MM.1S (cell line): ENCODE measurements at regions not wholly inside any gene's neighbourhood (a gene's known extent, or its start where the extent isn't known, plus 50 kb on each side); places are given as distances from the start of the nearest gene placed in this dataset.

Source experiments
- EZH2 ChIP-seq: fragments of 300-600 bp; sonication (generic); optimal IDR thresholded peaks from 2 replicates; pipeline ENCODE3; 2017; ENCODE audit warnings: low read depth, mild to moderate bottlenecking, antibody characterized with exemption, low read length, mixed read lengths
- EZH2phosphoT487 ChIP-seq: fragments of 300-600 bp; sonication (generic); IDR thresholded peaks from 2 replicates; pipeline ENCODE4 v1.6.1; 2018; ENCODE audit warnings: antibody characterized with exemption, low read length
- TF ChIP-seq, protein P1 (sequence below): fragments of 300-600 bp; sonication (generic); IDR thresholded peaks from 2 replicates; pipeline ENCODE4 v1.5.1; 2016; ENCODE audit warnings: antibody characterized with exemption, low read length, mixed read lengths

DNA sequence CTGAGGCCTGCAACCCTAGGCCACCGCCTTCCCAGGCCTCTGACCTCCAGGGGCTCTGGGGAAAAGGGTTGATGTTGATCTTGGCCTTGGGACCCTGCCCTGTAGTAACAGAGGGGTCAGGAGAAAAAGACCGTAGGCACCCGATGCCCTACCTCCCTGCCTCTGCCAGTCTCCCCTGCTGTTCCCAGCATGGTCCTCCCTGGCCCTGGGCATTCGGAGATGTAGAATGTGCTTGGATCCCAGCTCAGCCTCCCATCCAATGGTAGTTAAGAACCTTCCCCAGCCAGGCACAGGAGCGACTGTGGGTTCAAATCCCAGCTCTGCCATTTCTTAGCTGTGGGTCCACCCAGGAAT, 72.0 kb upstream of the TARDBP start:
- TF ChIP-seq, protein P1, sequence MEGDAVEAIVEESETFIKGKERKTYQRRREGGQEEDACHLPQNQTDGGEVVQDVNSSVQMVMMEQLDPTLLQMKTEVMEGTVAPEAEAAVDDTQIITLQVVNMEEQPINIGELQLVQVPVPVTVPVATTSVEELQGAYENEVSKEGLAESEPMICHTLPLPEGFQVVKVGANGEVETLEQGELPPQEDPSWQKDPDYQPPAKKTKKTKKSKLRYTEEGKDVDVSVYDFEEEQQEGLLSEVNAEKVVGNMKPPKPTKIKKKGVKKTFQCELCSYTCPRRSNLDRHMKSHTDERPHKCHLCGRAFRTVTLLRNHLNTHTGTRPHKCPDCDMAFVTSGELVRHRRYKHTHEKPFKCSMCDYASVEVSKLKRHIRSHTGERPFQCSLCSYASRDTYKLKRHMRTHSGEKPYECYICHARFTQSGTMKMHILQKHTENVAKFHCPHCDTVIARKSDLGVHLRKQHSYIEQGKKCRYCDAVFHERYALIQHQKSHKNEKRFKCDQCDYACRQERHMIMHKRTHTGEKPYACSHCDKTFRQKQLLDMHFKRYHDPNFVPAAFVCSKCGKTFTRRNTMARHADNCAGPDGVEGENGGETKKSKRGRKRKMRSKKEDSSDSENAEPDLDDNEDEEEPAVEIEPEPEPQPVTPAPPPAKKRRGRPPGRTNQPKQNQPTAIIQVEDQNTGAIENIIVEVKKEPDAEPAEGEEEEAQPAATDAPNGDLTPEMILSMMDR: no peak
- TF ChIP-seq EZH2phosphoT487: no peak
- no peak for TF ChIP-seq EZH2
